GM23338 (cell line): ENCODE measurements at regions not wholly inside any gene's neighbourhood (a gene's known extent, or its start where the extent isn't known, plus 50 kb on each side); places are given as distances from the start of the nearest gene placed in this dataset.
A peak's percentile ranks its signal among the peaks of the same experiment; 100 is the strongest.

Source experiments
- ATAC-seq: fragments of 200-7000 bp; cut with Tn5 transposase; 3 replicates; pipeline ENCODE4 v1.9.1; 2020
- DNase-seq: peaks from one replicate; pipeline ENCODE4 v3.0.0-alpha.2; 2015; ENCODE audit warnings: low spot score
- H2AFZ ChIP-seq: fragments of 200-600 bp; sonication (generic); 2 replicates; pipeline ENCODE4 v1.8.0; 2016; ENCODE audit warnings: antibody characterized with exemption, mild to moderate bottlenecking, moderate library complexity
- H3F3A ChIP-seq: fragments of 200-600 bp; sonication (generic); replicated peaks from 2 replicates; pipeline ENCODE4 v1.8.0; 2017; ENCODE audit warnings: antibody characterized with exemption, mixed run types, low read depth
- H3K27ac ChIP-seq: fragments of 200-600 bp; sonication (generic); 2 replicates; pipeline ENCODE4 v1.6.1; 2016; ENCODE audit warnings: low read depth
- H3K27me3 ChIP-seq: fragments of 200-600 bp; sonication (generic); 2 replicates; pipeline ENCODE4 v1.8.0; 2016; ENCODE audit warnings: mild to moderate bottlenecking, mixed run types, moderate library complexity; ENCODE audit not compliant: insufficient read depth
- H3K36me3 ChIP-seq: fragments of 200-600 bp; sonication (generic); 2 replicates; pipeline ENCODE4 v1.8.0; 2016; ENCODE audit warnings: mild to moderate bottlenecking; ENCODE audit not compliant: insufficient read depth
- H3K4me1 ChIP-seq: fragments of 200-600 bp; sonication (generic); 2 replicates; pipeline ENCODE4 v1.8.0; 2016; ENCODE audit warnings: mild to moderate bottlenecking, moderate library complexity; ENCODE audit not compliant: insufficient read depth
- H3K4me2 ChIP-seq: fragments of 200-600 bp; sonication (generic); 2 replicates; pipeline ENCODE4 v1.7.1; 2017; ENCODE audit warnings: mixed run types
- H3K4me3 ChIP-seq: fragments of 200-600 bp; sonication (generic); 2 replicates; pipeline ENCODE4 v1.6.1; 2016; ENCODE audit warnings: mixed run types
- H3K79me2 ChIP-seq: fragments of 200-600 bp; sonication (generic); replicated peaks from 2 replicates; pipeline ENCODE4 v1.8.0; 2017; ENCODE audit warnings: mild to moderate bottlenecking; ENCODE audit not compliant: insufficient read depth
- H3K9me2 ChIP-seq: fragments of 200-600 bp; sonication (generic); 2 replicates; pipeline ENCODE4 v1.8.0; 2017; ENCODE audit not compliant: insufficient read depth
- H4K20me1 ChIP-seq: fragments of 200-600 bp; sonication (generic); replicated peaks from 2 replicates; pipeline ENCODE4 v1.8.0; 2017; ENCODE audit warnings: mild to moderate bottlenecking; ENCODE audit not compliant: insufficient read depth
- H3K27ac Mint-ChIP-seq: 2 replicates; pipeline ENCODE4 v1.8.0; 2020; ENCODE audit warnings: inconsistent platforms, mild to moderate bottlenecking, moderate library complexity, mixed read lengths
- H3K27me3 Mint-ChIP-seq: 3 replicates; pipeline ENCODE4 v1.8.0; 2022; ENCODE audit warnings: low read depth, mild to moderate bottlenecking, moderate library complexity, mixed read lengths, inconsistent platforms; ENCODE audit not compliant: insufficient read depth, poor library complexity
- H3K36me3 Mint-ChIP-seq: 3 replicates; pipeline ENCODE4 v1.8.0; 2021; ENCODE audit warnings: low read depth, mild to moderate bottlenecking, inconsistent platforms, moderate library complexity, mixed read lengths
- H3K4me1 Mint-ChIP-seq: 3 replicates; pipeline ENCODE4 v1.8.0; 2020; ENCODE audit warnings: mild to moderate bottlenecking, inconsistent platforms, mixed read lengths
- H3K4me3 Mint-ChIP-seq: 3 replicates; pipeline ENCODE4 v1.8.0; 2021; ENCODE audit warnings: moderate library complexity, mild to moderate bottlenecking, inconsistent platforms, mixed read lengths
- H3K9me3 Mint-ChIP-seq: 3 replicates; pipeline ENCODE4 v1.8.0; 2020; ENCODE audit warnings: moderate library complexity, mild to moderate bottlenecking, inconsistent platforms, mixed read lengths
- CREB1 ChIP-seq: fragments of 250-450 bp; sonication (Bioruptor Pico); IDR thresholded peaks from 2 replicates; pipeline ENCODE4 v1.5.0; 2020; ENCODE audit warnings: low read depth, mild to moderate bottlenecking, moderate library complexity
- EZH2 ChIP-seq: fragments of 200-600 bp; sonication (generic); IDR thresholded peaks from one replicate; pipeline ENCODE4 v1.8.0; 2017; ENCODE audit warnings: antibody characterized with exemption, mild to moderate bottlenecking, low read depth; ENCODE audit not compliant: unreplicated experiment
- EZH2phosphoT487 ChIP-seq: fragments of 200-600 bp; sonication (generic); IDR thresholded peaks from one replicate; pipeline ENCODE4 v1.8.1; 2018; ENCODE audit warnings: antibody characterized with exemption; ENCODE audit not compliant: unreplicated experiment
- JUNB ChIP-seq: IDR thresholded peaks from one replicate; pipeline ENCODE4 v1.6.1; 2016; ENCODE audit warnings: antibody characterized with exemption; ENCODE audit not compliant: unreplicated experiment
- NANOG ChIP-seq: IDR thresholded peaks from 2 replicates; pipeline ENCODE4 v1.6.1; 2016; ENCODE audit warnings: antibody characterized with exemption, borderline replicate concordance
- POLR2AphosphoS5 ChIP-seq: IDR thresholded peaks from 2 replicates; pipeline ENCODE4 v1.6.1; 2016; ENCODE audit warnings: antibody characterized with exemption, low read depth
- STAT1 ChIP-seq: IDR thresholded peaks from one replicate; pipeline ENCODE4 v1.6.1; 2016; ENCODE audit warnings: antibody characterized with exemption; ENCODE audit not compliant: unreplicated experiment
- ZNF114 ChIP-seq: fragments of 250-450 bp; sonication (Bioruptor Pico); IDR thresholded peaks from 2 replicates; pipeline ENCODE4 v1.5.0; 2020; ENCODE audit warnings: mild to moderate bottlenecking, moderate library complexity
- ZNF331 ChIP-seq: fragments of 250-450 bp; sonication (Bioruptor Pico); IDR thresholded peaks from 2 replicates; pipeline ENCODE4 v1.5.0; 2020; ENCODE audit warnings: low read depth, mild to moderate bottlenecking, moderate library complexity
- TF ChIP-seq, protein P1 (sequence below): fragments of 250-450 bp; sonication (Bioruptor Pico); IDR thresholded peaks from 2 replicates; pipeline ENCODE4 v1.5.0; 2020; ENCODE audit warnings: mild to moderate bottlenecking, moderate library complexity
- TF ChIP-seq, protein P2 (sequence below): IDR thresholded peaks from 2 replicates; pipeline ENCODE4 v1.6.1; 2016; ENCODE audit warnings: antibody characterized with exemption
- TF ChIP-seq, protein P3 (sequence below), 2 experiments: fragments of 200-600 bp in 1 of 2; sonication (generic) in 1 of 2; conservative IDR thresholded peaks; 2 replicates each; pipeline versions ENCODE4 v1.5.1 to v1.6.1; 2016 to 2017; ENCODE audit warnings: antibody characterized with exemption in 2 of 2, low read depth in 2 of 2, mild to moderate bottlenecking in 2 of 2, moderate library complexity in 1 of 2
- TF ChIP-seq, protein P4 (sequence below): IDR thresholded peaks from one replicate; pipeline ENCODE4 v1.6.1; 2018; ENCODE audit warnings: antibody characterized with exemption; ENCODE audit not compliant: unreplicated experiment

DNA sequence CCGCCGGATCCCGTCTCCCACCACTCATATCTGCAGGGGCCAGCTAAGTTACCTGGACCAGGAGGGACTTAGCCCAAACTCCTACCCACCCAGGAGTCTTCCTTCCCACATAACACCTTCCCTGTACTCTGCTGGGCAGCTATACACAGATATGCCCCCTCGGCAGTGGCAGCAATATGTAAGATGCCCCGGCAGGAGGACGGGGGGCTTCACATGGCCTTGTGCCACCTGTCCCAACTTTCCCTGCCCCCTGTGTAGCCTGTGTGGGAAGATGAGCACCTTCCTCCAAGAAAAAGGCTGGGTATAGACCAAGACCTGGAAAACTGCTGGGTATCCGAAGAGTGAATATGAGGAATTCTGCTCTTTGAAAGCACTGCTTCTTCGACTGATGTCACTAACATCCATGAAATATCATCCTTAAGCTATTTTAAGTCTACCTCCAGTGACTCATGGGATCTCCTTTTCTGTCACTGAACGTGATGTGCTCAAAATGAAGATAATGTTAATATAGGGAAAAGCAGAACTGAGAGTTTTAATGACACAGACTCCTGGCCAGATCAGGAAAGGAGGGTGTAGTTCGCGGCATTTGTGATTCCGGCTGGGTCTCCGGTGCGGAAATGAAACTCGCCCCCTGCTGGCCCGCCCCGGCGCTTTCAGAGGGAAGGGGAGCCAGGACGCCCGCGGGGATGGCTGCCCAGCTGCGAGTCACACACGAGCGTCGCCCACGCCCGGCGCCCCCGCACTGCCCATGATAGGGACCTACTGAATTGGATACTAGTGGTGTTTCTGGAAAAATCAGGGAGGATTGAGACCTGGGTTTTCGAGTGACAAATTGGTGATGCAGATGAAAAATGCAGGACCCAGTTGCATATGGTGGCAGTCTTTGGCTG is 256.9 kb upstream of the NFE2L3 start:
- peak; percentile 76 for ATAC-seq
- peak overlapping the region; percentile 90 for H2AFZ ChIP-seq
- DNase-seq: peak; percentile 78
- H3K9me2 ChIP-seq: no peaks in the 10 kb centered on the region
- Mint-ChIP-seq H3K9me3 (no peaks in the 10 kb centered on the region), H3K4me3 (peak overlapping the region; percentile 82), H3K27ac (no peak overlapping the region), H3K4me1 (peaks cover 30% of the 10 kb centered on the region), H3K27me3 (peaks cover 21% of the 10 kb centered on the region), H3K36me3 (no peaks in the 10 kb centered on the region)
- peak overlapping the region; percentile 84 for H3K4me2 ChIP-seq
- no peaks in the 10 kb centered on the region for H3K79me2 ChIP-seq
- H3K36me3 ChIP-seq: no peaks in the 10 kb centered on the region
- H4K20me1 ChIP-seq: no peaks in the 10 kb centered on the region
- TF ChIP-seq, protein P1, sequence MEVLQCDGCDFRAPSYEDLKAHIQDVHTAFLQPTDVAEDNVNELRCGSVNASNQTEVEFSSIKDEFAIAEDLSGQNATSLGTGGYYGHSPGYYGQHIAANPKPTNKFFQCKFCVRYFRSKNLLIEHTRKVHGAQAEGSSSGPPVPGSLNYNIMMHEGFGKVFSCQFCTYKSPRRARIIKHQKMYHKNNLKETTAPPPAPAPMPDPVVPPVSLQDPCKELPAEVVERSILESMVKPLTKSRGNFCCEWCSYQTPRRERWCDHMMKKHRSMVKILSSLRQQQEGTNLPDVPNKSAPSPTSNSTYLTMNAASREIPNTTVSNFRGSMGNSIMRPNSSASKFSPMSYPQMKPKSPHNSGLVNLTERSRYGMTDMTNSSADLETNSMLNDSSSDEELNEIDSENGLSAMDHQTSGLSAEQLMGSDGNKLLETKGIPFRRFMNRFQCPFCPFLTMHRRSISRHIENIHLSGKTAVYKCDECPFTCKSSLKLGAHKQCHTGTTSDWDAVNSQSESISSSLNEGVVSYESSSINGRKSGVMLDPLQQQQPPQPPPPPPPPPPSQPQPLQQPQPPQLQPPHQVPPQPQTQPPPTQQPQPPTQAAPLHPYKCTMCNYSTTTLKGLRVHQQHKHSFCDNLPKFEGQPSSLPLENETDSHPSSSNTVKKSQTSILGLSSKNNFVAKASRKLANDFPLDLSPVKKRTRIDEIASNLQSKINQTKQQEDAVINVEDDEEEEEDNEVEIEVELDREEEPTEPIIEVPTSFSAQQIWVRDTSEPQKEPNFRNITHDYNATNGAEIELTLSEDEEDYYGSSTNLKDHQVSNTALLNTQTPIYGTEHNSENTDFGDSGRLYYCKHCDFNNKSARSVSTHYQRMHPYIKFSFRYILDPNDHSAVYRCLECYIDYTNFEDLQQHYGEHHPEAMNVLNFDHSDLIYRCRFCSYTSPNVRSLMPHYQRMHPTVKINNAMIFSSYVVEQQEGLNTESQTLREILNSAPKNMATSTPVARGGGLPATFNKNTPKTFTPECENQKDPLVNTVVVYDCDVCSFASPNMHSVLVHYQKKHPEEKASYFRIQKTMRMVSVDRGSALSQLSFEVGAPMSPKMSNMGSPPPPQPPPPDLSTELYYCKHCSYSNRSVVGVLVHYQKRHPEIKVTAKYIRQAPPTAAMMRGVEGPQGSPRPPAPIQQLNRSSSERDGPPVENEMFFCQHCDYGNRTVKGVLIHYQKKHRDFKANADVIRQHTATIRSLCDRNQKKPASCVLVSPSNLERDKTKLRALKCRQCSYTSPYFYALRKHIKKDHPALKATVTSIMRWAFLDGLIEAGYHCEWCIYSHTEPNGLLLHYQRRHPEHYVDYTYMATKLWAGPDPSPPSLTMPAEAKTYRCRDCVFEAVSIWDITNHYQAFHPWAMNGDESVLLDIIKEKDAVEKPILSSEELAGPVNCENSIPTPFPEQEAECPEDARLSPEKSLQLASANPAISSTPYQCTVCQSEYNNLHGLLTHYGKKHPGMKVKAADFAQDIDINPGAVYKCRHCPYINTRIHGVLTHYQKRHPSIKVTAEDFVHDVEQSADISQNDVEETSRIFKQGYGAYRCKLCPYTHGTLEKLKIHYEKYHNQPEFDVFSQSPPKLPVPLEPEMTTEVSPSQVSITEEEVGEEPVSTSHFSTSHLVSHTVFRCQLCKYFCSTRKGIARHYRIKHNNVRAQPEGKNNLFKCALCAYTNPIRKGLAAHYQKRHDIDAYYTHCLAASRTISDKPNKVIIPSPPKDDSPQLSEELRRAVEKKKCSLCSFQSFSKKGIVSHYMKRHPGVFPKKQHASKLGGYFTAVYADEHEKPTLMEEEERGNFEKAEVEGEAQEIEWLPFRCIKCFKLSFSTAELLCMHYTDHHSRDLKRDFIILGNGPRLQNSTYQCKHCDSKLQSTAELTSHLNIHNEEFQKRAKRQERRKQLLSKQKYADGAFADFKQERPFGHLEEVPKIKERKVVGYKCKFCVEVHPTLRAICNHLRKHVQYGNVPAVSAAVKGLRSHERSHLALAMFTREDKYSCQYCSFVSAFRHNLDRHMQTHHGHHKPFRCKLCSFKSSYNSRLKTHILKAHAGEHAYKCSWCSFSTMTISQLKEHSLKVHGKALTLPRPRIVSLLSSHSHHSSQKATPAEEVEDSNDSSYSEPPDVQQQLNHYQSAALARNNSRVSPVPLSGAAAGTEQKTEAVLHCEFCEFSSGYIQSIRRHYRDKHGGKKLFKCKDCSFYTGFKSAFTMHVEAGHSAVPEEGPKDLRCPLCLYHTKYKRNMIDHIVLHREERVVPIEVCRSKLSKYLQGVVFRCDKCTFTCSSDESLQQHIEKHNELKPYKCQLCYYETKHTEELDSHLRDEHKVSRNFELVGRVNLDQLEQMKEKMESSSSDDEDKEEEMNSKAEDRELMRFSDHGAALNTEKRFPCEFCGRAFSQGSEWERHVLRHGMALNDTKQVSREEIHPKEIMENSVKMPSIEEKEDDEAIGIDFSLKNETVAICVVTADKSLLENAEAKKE (CRISPR knock-in tag): no peak
- TF ChIP-seq, protein P2, sequence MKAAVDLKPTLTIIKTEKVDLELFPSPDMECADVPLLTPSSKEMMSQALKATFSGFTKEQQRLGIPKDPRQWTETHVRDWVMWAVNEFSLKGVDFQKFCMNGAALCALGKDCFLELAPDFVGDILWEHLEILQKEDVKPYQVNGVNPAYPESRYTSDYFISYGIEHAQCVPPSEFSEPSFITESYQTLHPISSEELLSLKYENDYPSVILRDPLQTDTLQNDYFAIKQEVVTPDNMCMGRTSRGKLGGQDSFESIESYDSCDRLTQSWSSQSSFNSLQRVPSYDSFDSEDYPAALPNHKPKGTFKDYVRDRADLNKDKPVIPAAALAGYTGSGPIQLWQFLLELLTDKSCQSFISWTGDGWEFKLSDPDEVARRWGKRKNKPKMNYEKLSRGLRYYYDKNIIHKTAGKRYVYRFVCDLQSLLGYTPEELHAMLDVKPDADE: 0 out of 2 replicates have a peak, but pooled peaks have one; percentile 35
- TF ChIP-seq STAT1: no peak
- no peak for TF ChIP-seq NANOG
- TF ChIP-seq EZH2: no peak
- TF ChIP-seq ZNF331: no peak
- peak; percentile 26; the same call in 1 of the 2 replicates for TF ChIP-seq POLR2AphosphoS5
- TF ChIP-seq EZH2phosphoT487: no peak
- no peak for TF ChIP-seq ZNF114 (CRISPR knock-in tag)
- no peak for TF ChIP-seq JUNB
- TF ChIP-seq, protein P3, sequence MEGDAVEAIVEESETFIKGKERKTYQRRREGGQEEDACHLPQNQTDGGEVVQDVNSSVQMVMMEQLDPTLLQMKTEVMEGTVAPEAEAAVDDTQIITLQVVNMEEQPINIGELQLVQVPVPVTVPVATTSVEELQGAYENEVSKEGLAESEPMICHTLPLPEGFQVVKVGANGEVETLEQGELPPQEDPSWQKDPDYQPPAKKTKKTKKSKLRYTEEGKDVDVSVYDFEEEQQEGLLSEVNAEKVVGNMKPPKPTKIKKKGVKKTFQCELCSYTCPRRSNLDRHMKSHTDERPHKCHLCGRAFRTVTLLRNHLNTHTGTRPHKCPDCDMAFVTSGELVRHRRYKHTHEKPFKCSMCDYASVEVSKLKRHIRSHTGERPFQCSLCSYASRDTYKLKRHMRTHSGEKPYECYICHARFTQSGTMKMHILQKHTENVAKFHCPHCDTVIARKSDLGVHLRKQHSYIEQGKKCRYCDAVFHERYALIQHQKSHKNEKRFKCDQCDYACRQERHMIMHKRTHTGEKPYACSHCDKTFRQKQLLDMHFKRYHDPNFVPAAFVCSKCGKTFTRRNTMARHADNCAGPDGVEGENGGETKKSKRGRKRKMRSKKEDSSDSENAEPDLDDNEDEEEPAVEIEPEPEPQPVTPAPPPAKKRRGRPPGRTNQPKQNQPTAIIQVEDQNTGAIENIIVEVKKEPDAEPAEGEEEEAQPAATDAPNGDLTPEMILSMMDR (conservative IDR thresholded peaks at IDR 0.05; ENCODE audit: low read depth in 2 of 2): peak; percentile 55 to 76
- TF ChIP-seq, protein P4, sequence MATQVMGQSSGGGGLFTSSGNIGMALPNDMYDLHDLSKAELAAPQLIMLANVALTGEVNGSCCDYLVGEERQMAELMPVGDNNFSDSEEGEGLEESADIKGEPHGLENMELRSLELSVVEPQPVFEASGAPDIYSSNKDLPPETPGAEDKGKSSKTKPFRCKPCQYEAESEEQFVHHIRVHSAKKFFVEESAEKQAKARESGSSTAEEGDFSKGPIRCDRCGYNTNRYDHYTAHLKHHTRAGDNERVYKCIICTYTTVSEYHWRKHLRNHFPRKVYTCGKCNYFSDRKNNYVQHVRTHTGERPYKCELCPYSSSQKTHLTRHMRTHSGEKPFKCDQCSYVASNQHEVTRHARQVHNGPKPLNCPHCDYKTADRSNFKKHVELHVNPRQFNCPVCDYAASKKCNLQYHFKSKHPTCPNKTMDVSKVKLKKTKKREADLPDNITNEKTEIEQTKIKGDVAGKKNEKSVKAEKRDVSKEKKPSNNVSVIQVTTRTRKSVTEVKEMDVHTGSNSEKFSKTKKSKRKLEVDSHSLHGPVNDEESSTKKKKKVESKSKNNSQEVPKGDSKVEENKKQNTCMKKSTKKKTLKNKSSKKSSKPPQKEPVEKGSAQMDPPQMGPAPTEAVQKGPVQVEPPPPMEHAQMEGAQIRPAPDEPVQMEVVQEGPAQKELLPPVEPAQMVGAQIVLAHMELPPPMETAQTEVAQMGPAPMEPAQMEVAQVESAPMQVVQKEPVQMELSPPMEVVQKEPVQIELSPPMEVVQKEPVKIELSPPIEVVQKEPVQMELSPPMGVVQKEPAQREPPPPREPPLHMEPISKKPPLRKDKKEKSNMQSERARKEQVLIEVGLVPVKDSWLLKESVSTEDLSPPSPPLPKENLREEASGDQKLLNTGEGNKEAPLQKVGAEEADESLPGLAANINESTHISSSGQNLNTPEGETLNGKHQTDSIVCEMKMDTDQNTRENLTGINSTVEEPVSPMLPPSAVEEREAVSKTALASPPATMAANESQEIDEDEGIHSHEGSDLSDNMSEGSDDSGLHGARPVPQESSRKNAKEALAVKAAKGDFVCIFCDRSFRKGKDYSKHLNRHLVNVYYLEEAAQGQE: no peak
- TF ChIP-seq CREB1 (CRISPR knock-in tag): no peak
- peak overlapping the region; percentile 72 for H3K4me3 ChIP-seq
- peaks cover 7% of the 10 kb centered on the region for H3K4me1 ChIP-seq
- H3K27me3 ChIP-seq: no peaks in the 10 kb centered on the region
- no peak overlapping the region for H3K27ac ChIP-seq
- H3F3A ChIP-seq: 0 out of 2 replicates have a peak, but pooled peaks cover 4% of the 10 kb centered on the region
